HG03139 (cell line): ENCODE measurements at regions not wholly inside any gene's neighbourhood (a gene's known extent, or its start where the extent isn't known, plus 50 kb on each side); places are given as distances from the start of the nearest gene placed in this dataset.

Experiments
- ATAC-seq: cut with Tn5 transposase; IDR thresholded peaks from one replicate; pipeline ENCODE4 v1.9.1; 2021; ENCODE audit not compliant: unreplicated experiment

DNA sequence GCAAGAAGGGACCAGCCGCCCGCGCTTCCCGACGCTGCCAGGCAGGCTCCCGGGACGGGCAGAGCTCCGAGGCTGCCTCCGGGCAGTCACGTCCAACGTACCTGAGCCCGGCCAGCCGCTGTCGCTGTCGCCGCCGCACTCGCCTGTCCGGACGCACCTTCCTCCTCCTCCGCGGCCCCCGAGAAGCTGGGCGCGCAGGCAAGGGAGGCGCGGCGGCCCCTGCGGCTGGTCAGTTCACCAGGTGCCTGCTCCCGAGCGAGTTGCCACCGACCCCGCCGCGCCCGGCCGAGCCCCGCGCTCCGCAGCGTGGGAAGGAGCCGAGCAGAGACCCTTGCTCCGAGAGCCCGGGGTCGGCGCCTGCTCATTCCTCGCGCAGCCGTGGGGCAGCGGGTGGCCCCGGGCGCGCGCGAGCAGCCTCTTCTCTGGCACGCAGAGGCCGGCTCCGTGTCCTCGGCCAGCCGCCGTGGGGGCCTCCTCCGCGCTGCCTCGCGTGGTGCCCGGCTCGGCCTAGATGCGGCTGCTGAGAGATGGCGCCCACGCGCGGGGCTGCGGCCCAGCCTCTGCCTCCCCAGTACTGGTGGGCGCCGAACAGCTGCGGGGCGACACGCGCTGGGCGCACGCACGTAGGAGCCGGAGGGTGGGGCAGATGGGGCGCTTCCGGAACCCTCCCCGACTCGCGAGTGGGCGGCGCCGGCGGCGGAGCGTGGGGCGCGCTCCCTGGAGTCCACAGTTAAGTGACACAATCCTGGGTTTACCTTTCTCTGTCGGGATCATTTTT is 419.4 kb downstream of the UQCRFS1 start:
- no peak for ATAC-seq

DNA sequence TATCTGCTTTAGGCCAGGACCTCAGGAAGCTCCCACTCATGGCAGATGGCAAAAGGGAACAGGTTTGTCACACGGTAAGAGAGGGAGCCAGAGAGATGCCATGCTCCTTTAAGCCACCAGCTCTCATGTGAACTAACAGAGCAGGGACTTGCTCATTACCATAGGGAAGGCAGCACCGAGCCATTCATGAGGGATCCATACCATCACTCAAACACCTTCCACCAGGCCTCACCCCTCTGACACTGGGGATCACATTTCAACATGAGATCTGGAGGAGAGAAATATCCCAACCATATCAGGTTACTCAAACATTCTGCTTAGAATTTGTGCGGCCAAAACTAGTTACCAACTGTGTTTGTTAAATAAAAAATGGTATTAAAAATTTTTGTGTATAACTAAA is 427.0 kb downstream of the UQCRFS1 start:
- no peak for ATAC-seq

DNA sequence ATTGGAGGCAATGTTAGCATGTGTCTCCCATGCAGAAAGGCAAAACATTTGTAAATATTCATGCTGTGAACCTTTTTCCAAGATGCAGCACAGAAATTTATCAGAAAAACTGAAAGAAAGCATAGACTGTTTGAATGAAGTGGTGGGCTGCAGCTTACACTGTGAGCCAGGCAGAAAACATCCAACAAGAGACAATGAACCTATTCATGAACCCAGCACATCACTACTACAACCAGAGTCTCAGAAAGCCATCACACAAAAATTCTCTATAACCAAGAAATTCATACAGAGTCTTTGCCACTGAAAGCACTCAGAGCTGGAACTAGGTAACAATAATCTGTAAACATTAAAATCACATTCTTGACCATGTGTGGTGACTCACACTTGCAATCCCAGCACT is 448.9 kb downstream of the UQCRFS1 start:
- no peak for ATAC-seq

DNA sequence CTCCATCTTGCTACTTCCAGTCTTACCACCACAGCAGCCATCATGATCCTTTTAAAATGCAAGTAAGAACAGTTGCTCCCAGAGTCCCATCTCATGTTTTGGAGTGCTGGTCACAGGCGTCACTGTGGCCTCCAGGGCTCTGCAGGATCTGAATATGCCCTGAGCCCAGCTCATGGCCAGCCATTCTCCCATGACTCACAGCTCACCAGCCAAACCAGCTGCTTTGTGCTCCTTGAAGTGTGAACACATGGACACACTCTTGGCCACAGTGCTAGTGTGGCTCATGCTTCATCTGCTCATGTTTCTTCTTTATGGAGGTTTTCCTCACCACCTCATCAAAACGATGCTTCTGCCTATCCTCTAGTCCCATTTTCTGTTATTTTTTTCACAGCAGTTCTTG is 466.5 kb downstream of the UQCRFS1 start:
- ATAC-seq, result no peak

DNA sequence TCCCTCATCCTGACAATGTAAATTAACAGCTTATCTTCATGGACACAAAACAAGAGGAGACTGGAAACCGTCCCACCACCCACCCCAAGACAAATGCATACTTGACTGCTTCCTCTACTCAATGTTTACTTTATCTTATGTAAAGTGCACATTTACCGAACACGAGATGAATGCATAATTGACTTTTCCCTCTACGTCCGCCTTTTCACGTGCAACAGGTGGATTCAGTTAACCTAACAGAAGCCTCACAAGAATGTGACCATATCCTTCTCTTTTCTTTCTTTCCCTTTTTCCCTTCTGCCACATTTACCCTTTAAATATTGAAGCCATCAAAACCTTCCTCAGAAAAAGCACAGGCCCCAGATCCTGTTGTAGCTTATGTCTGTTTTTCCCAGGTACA is 468.0 kb downstream of the UQCRFS1 start:
- ATAC-seq, result no peak

DNA sequence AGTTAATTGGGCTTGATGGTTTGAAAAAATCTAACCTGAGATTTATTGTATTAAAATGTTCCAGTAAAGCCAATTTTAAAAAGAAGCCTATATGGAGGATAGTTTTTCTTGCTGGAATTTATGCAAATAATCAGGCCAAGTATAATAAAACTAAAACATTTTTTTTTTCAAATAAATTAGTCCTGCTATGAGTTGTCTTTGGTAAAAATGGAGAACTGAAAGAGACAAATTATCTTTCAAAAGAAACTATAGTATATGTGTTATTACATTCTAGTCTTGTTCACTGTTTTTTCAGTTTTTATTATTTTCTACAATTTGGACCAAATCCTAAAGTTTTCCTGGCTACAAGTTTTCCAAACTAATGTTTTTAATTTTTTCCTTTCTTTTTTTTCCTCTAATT is 468.9 kb downstream of the UQCRFS1 start:
- ATAC-seq, result no peak

DNA sequence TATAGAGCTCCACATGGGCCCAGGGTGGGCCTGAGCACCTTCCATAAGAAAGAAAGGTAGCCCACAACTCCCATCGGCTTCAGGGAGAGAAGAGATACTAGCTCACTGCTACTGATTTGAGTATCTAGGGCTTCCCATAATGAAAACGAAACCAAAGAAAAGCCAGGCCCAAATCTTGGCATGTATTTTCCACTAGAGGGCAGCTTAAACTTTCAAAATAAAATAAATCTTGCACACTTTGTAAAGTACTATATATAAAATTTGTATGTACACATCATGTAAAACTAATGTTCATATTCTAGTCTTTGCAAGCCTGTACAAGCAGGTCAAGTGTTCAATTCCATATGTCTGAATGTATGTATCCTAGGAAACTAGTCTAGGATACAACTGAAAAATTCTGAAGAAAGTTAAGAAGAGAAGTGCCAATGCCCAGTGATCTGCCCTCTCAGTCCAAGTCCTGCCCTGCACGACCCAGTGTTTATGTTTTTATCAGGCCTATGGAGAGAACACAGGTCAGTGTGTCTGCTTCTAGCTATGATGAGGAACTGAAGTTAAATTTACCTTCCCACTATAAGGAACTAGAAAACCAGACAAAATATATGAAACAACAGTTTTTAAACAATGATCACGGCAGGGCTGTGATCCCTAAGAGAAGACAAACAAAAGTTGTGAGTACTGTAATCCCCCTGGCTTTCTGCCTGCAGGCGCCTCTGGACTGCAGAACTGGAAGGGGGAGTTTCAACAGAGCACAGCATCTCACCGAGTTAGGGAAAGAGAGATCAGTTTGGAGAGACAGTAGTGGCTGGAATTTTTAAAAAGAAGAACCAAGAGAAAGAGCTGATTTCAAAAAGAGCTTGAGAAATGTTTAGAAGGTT is 475.7 kb downstream of the UQCRFS1 start:
- no peak for ATAC-seq

DNA sequence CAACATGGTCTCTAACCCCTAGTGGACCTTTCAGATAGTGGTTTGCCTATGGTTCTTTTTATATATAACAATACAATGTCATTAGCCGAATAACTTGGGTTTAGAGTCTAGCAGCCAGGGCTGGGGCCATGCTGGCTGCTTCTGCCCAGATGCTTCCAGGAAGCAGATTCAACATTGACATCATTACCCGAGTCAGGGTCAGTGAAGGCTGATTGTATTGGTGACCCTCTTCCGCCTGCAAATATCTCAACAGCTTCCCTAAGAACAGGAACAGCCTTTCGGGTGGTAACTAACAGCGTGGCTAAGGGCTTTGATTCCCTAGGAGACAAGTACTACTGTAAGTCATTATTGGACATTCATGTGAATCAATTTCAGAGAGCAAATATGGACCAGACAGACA is 476.4 kb downstream of the UQCRFS1 start:
- ATAC-seq, result no peak

DNA sequence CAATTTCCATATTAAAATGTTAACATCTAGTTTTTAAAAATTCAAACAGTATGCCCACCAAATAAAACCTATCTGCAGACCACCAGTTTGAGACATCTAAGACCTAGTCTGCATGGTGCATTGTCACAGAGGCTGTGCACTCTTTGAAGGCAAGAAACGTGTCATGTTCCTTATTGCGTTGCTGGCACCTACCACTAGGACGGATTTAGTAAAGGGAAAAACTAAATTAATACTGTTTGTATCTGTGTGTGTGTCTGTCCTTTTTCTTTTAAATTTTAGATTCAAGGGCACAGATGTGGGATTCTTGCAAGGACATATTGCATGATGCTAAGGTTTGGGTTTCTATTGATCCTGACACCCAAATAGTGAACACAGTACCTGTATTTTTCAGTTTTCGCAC is 481.4 kb downstream of the UQCRFS1 start:
- ATAC-seq, result no peak

DNA sequence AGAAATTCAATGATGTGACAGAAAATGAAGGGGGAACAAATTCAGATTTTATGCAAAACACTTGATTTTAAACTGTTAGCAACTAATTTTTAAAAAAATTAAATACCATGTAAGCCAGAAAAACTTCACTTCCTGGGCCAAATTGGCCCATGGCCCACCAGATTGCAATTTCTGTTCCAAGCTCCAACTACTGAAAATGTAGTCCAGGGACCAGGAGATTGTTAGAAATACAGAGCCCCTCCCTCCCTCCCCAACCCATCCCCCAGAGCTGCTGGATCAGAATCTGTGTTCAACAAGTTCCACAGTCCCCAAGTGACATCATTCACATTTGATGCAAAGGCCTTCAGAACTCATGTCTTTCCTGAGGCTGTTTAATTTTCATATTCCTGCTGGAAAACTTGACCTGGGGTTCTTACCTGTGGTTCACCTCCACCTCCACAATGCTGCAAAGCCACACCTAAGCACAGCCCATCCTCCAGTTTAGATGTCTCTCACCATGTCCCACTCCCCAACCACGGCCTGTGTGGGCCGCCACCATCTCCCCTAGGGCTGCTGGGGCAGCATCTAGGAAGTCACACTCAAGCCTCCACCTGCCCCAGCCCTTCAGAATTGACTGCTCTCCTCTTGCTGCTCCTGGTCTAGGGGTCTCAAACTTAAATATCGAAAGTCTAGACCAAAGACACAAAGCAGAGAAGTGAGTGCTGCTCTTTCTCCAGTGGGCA is 482.0 kb downstream of the UQCRFS1 start:
- no peak for ATAC-seq

DNA sequence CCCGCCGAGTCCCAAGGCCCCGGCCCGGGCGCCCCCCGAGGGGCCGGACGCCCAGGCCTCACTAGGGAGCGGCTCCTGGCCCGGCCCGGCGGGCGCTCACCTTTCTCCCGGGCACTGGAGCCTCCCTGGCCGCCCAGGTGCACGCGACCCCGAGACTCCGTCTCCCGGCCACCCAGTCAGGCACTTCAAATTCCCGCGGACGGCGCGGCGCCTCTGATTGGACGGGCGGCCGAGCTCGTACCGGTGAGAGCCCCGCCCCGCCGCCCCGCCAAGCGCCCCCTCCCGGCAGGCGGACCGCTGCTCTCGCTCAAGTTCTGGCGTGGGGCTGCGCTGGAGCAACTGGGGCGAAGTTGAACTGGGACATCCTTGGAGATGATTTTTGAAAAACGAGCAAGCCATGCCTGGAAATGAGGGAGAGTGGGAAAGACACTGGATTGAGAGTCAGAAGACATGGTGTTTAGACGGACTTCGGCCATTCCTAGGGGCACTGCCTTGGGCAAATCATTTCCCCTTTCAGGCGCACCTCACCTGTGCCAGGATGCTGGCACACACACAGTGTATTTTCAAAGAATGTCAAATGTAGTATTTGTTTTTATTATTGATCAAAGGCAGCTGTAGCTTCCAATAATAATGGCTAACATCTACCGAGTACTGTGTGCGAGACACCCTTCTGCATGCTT is 485.3 kb downstream of the UQCRFS1 start:
- ATAC-seq, result no peak

DNA sequence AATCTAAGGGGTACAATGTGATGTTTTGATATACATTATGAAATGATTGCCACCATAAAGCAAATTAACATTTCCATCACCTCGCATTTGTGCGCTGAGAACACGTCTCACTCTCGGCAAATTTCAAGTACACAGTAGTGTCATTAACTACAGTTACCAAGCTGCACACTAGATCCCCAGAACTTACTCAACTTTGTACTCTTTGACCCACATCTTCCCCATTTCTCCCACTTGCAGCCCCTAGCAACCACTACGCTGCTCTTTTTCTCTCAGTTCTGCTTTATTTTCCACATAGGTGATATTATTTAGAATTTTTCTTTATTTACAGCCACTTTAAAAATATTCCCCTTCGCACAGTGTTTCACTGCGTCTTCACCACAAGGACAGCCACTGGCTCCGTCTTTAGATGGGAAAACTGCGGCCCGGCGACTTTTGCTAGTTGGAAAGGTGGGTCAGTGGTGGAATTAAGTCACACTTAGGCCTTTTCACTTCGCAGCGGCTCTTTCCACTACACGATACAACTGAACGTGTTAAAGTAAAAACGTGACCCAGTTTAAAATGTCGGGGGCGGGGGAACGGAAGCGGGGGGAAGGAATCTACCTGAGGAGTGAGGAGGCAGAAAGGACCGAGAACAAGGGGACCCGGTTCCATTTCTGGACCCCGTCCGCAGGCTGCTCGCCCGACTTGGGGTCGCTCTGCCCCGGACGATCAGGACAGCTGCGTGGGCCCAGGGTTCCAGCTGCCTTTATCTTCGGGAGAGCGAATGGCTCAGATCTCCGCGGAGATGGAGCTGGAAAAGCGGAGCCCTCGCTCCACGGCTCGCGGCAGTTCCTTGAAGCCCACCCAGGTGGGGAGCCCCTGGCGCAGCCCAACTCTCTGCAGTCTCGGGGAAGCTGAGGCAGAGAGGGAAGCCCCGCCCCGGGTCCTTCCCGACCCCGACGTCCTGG is 486.1 kb downstream of the UQCRFS1 start:
- ATAC-seq, result no peak

DNA sequence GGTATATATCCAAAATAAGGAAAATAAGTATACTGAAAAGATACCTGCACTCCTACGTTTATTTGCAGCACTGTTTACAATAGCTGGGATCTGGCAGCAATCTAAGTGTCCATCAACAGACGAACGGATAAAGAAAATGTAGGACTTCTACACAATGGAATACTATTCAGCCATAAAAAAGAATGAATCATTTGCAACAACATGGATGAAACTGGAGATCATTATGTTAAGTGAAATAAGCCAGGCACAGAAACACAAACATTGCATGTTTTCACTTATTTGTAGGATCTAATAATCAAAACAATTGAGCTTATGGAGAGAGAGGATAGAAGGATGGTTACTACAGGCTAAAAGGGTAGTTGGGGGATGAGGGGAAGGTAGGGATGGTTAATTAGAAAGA is 494.0 kb downstream of the UQCRFS1 start:
- ATAC-seq, result no peak

DNA sequence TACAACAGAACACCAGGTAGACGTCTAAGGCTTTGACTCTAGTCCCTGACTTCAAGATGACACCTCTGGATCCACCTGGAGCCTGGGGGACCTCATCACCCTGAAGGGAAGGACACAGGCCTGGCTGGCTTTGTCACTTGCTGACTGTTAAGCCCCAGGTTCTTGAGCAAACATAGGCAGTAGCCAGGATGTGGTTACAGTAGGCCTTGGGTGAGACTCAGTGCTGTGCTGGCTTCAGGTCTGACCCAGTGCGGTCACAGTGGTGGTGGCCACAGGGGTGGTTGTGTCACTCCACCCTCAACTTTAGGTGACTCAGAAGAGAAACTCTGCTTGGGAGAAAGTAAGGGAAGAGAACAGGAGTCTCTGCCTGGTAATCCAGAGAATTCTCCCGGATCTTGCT is 497.8 kb downstream of the UQCRFS1 start:
- ATAC-seq, result no peak

DNA sequence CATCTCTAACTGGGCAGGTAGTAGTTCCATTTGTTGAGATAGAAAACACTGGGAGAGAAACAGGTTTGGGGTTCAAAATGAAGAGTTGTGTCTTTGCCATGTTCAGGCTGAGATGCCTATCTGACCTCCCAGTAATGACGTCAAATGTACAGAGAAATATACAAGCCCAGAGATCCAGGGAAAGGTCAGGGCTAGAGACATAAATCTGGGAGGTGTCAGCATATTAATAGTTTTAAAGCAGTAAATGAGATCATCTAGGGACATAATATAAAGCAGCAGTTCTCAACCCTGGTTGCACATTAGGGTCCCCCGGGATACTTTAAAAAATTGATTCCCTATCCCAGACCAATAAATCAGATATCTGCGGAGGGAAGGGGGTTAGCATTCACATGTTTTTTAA is 501.5 kb downstream of the UQCRFS1 start:
- ATAC-seq, result no peak

DNA sequence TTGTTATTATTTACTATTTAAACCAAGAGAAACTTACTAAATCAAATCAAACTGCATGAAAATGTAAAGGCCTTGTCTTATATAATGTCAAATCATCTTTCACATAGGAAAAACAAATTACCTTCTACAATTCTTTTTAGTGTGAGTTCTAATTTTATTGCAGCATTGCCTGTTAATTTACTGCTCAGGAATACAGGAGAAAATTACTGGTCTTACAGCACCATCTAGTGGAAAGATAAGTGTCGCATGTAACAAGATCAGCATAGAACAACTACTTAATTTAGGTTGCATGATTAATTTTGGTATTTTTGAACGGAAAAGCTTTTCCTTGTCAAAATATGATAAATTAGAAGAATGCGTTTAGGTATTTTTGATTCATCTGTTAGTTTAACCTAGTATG is 502.7 kb downstream of the UQCRFS1 start:
- no peak for ATAC-seq

DNA sequence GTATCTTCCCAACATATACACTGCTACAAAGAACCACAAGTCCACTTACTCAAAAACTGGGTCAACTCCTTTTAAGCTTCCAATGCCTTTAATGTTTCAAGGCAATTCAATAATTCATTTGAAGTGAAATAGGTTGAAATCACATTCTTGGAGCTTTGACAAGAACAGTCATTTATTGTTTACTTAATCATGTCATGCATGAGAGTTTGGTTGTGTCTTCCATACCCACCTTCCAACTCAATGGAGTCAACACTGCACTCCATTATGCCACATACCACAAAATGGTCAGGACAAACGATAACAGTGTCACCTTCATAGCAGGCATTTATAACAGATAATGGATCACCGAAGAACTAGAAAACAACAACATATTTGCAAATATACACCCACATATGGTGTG is 506.3 kb downstream of the UQCRFS1 start:
- no peak for ATAC-seq

DNA sequence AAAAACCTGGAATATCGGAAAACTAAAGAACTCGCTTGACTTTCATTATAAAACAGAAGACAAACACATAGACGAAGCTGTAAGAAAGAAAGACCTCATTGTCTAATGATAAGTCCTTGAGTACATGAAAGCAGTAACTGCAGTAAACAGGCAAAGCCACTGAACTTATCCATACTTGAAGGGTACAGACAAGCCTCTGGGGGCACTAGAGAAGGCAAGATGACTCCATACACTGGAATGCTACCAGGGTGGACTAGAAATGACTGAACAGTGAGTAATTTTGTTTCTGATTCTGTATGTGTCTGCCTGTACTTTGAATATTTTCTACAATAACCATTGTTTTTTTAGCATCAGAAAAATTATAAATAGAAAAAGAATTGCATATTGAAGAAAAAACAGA is 507.9 kb downstream of the UQCRFS1 start:
- ATAC-seq, result no peak

DNA sequence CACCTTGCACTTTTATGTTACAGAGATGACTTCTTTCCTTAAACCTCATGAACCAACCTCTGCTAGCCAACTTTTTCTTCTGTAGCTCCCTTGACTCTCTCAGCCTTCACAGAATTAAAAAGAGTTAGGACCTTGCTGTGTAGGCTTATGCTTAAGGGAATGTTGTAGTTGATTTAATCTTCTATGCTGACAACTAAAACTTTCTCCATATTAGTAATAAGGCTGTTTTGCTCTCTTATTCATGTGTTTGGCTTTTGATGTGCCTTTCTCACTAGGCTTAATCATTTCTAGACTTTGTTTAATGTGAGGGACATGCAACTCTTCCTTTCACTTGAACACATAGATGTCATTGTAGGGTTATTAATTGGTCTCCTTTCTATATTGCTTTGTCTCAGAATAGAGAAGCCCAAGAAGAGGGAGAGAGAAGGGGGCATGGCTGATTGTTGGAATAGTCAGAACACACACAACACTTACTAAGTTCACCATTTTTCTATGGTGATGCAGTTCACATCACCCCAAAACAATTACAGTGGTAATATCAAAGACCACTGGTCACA is 509.5 kb downstream of the UQCRFS1 start:
- ATAC-seq, result no peak

DNA sequence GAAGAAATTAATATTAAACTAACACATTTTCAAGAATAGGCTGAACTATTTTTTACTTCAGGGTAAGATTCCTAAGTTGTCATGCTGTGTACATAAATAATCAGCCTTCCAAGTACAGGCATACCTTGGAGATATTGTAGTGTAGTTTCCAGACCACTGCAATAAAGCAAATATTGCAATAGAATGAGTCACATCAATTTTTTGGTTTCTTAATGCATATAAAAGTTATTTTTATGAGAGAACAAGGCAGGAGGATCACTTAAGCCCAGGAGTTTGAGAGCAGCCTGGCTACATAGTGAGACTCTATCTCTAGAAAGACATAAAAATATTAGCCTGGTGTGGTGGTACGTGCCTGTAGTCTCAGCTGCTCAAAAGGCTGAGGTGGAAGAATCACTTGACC is 511.5 kb downstream of the UQCRFS1 start:
- no peak for ATAC-seq
